NOMO-1 treated with DMSO at 0.1 percent for 48 hours (cell line): ENCODE measurements at regions not wholly inside any gene's neighbourhood (a gene's known extent, or its start where the extent isn't known, plus 50 kb on each side); places are given as distances from the start of the nearest gene placed in this dataset.

ENCODE experiments used
- DNase-seq: peaks from one replicate; lab custom pipeline; 2025; ENCODE audit not compliant: unreplicated experiment; lab: John Stamatoyannopoulos, UW

GRCh38 chr18:7414459-7414858, 152.7 kb upstream of the PTPRM start:
- DNase-seq: no peak

DNA sequence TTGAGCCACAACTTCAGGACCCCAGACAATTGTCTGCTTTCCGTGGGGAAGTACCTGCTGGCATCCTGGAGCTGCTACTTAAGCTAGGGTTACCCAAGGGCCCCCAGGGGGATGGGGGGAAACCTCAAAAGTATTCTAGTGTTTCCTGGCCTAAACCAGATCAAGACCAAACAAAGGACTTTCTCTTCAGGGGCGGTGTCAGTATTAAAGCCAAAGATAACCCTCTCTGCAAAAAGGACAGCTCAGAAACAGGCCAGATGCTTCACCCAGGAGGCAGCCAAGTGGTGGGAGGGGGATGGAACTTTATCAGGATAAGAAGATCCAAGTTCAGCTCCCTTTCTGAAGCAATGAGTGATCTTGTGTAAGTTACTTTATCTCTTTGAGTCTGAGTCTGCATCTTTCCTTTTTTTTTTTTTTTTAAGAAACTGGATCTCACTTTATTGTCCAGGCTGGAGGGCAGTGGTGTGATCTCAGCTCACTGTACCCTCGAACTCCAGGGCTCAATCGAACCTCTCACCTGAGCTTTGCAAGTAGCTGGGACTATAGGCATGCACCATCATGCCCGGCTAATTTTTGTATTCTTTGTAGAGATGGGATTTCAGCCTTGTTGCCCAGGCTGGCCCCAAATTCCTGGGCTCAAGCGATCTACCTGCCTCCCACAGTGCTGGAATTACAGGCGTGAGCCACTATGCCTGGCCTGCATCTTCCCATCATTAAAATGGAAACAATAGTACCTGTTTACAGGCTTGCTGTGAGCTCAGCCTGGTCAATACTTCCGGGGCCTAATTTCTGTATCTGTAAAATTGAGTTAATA, 151.8 kb upstream of the PTPRM start:
- no peak for DNase-seq

- DNase-seq: no peak
These were observed 149.4 kb upstream of the PTPRM start for GRCh38 chr18:7417727-7418126.

DNA sequence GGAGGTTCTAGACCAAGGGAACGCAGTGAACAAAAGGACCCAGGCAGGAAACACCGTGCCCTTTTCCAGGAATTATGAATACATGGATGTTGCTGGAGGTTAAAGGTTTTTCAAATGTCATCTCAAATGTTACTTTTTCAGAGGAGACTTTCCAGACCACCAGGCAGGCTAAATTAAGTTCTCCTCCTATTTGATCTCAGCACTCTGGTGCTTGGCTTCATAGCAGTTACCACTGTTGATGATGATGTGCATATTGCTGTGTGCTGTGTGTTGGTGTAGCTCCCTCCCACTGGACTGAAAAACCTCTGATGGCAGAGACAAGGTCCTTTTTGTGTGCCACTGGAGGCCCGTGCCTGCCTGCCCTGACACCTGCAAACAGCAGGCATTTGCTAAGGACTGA, 137.3 kb upstream of the PTPRM start:
- no peak for DNase-seq

DNA sequence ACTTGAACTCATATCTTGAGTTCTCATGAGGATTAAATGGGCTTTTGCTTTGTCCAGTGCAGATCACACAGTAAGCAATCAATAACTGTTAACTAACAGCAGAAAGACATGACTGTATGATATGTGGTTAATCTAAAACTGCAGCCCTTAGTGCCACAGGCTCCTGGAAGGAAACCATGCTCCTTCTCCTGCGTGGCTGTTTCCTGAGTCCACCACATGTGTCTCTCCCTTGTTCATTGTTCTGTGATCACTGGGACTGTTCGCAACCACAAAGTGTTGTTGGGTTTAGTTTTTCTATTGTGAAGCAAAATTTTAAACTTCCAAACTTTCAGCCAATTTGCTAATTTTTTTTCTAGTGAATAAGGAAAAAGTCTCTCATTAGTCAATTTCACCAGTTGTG, 130.9 kb upstream of the PTPRM start:
- no peak for DNase-seq

DNA sequence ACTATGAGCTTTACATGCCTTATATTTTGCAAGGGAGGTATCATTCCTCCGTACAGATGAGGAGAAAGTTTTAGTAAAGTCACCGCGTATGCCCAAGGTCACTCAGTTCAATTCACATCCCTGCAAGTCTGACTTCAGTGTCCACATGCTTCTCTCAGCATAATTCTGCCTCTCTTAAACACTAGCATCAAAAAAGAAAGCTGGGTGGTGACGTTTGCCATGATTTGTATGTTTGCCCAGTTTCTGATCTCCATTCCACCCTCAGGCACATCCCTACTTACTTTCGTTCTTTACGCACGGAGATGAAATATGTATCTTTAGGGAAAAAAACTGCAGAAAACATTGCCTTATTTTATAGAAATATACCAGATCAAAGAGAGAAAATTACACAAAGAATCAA, 129.2 kb upstream of the PTPRM start:
- DNase-seq: no peak

- no peak for DNase-seq
These were observed 128.5 kb upstream of the PTPRM start for GRCh38 chr18:7438646-7439045.

GRCh38 chr18:7447318-7448028, 119.6 kb upstream of the PTPRM start:
- no peak for DNase-seq

GRCh38 chr18:7452331-7452730, 114.8 kb upstream of the PTPRM start:
- no peak for DNase-seq

GRCh38 chr18:7454429-7454828, 112.7 kb upstream of the PTPRM start:
- no peak for DNase-seq

GRCh38 chr18:7456376-7456775, 110.7 kb upstream of the PTPRM start:
- no peak for DNase-seq

- no peak for DNase-seq
These were observed 109.9 kb upstream of the PTPRM start for GRCh38 chr18:7457262-7457661.

- no peak for DNase-seq
These were observed 108.2 kb upstream of the PTPRM start for GRCh38 chr18:7458884-7459283.

GRCh38 chr18:7459851-7460770, 107.0 kb upstream of the PTPRM start:
- peak; percentile 8 for DNase-seq

DNA sequence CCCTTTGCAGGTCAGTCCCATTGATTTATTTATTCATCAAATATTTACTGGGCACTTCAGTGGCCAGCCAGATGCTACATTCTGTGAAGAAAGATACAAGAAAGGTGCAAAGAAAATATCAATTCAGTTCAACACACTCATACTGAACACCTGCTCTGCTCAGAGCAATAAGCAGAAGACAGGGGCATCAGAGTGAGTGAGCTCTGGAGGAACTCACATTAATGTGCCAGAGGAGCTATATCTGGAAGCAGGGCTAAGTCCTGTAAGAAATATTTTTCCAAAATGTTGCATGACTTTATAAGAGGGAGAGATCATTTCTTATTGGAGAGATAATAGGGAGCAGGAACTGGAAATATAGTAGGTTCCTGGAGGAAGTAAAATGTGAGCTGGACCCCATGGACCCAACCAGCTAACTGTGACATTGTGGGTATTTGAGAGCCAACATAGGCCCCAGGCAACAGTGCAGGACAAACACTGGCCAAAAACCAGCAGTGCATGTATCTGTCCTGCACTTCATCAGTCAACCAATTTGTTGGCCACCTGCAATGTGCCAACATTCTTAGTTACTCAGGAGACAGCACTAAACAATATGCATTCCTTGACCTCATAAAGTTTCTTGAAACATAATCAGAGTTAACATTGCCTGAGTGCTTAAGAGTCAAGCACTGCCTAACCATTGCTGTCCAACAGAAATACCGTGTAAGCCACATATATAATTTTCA, 102.7 kb upstream of the PTPRM start:
- DNase-seq: no peak

DNA sequence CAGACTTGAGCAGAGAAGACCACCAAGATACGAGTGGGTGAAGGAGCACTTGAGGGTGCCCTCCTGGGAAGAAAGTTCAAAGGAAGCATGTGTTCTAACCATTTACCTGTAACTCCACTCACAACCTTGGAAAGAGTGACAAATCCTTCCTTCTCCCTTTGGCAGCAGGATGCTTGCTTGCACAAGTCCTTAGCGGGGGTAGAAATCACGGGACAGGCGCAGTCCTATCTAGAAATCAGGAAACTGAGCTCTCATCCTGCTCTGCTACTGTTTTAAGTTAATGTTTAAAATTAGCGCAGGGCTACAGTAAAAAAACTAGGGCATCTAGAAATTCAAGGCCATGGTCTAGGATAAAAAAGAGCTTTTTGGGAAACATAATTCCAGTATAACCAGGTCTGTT, 100.9 kb upstream of the PTPRM start:
- no peak for DNase-seq

DNA sequence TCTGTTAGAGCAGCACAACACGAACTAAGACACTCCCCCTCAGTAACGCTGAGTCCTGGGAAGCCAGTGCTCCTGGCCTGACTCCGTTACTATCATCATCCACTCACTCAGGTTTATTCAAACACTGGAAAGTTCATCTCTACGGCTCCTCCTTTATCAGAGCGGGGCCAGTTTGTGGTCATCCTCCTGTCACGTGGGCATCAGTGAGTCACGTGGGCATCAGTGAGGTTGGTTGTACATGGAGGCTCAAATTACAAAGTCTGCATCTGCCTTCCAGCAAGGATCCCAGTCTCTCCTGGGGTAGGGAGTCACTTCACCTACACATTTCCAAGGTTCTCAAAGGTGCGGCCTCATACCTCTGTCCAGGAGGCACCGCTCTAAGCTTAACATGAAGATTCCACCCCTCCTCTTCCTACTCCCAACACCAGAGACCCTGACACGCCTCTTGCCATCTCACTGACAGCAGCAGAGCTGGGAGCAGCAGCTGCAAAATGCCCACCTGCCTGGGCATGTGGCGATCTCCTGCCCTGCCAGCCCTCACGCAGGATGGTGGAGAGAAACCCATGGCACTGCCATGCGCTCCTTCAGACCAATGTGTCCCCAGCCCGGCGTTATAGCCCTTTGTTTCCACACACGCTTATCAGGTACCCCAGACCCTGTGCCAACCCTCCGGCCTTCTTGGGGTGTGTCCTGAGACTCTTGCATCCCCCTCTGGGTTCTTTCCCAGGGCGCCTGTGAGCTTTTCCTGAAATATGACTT, 99.2 kb upstream of the PTPRM start:
- no peak for DNase-seq

- no peak for DNase-seq
These were observed 97.0 kb upstream of the PTPRM start for GRCh38 chr18:7470101-7470500.

- DNase-seq: no peak
These were observed 96.6 kb upstream of the PTPRM start for GRCh38 chr18:7470503-7470902.

DNA sequence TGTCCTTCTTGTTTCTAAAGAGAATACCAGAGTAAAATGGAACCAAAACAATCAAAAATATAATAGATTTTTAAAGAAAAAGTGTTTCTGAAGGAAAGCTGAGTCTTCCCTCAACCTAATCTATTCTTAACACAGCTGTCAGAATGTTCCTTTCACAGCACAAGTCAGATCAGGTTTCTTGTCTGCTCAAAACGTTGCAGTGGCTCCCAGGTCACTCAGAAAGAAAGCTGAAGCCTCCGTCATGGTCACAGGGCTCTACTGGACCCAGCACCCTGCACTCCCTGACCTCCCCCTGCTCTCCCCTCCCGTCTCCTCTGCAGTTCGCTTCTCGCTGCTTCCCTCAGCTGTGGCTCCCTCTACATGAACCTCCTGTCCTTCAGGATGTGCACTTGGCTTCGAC, 90.7 kb upstream of the PTPRM start:
- DNase-seq: no peak
